GM21786 (cell line): ENCODE measurements at regions not wholly inside any gene's neighbourhood (a gene's known extent, or its start where the extent isn't known, plus 50 kb on each side); places are given as distances from the start of the nearest gene placed in this dataset.

Source experiments
- ATAC-seq: cut with Tn5 transposase; IDR thresholded peaks from one replicate; pipeline ENCODE4 v1.9.1; 2021; ENCODE audit not compliant: unreplicated experiment

GRCh38 chr4:4808086-4808485, 51.4 kb upstream of the MSX1 start:
- ATAC-seq: no peak

GRCh38 chr4:4805887-4806286, 53.6 kb upstream of the MSX1 start:
- ATAC-seq: no peak

- no peak for ATAC-seq
Measured at GRCh38 chr4:4803912-4804296, 55.6 kb upstream of the MSX1 start.

- no peak for ATAC-seq
Measured at GRCh38 chr4:4803216-4803911, 56.1 kb upstream of the MSX1 start.

GRCh38 chr4:4800646-4801408, 58.6 kb upstream of the MSX1 start:
- ATAC-seq: no peak

GRCh38 chr4:4794421-4794820, 65.0 kb upstream of the MSX1 start:
- no peak for ATAC-seq

- ATAC-seq: no peak
Measured at GRCh38 chr4:4792466-4792865, 67.0 kb upstream of the MSX1 start.

- no peak for ATAC-seq
Measured at GRCh38 chr4:4791299-4792111, 68.0 kb upstream of the MSX1 start.

GRCh38 chr4:4789462-4789861, 70.0 kb upstream of the MSX1 start:
- no peak for ATAC-seq

- ATAC-seq: no peak
Measured at GRCh38 chr4:4788573-4788972, 70.9 kb upstream of the MSX1 start.

- ATAC-seq: no peak
Measured at GRCh38 chr4:4787421-4787820, 72.0 kb upstream of the MSX1 start.

- ATAC-seq: no peak
Measured at GRCh38 chr4:4784379-4784778, 75.1 kb upstream of the MSX1 start.

GRCh38 chr4:4783847-4784246, 75.6 kb upstream of the MSX1 start:
- ATAC-seq: no peak

GRCh38 chr4:4782969-4783368, 76.5 kb upstream of the MSX1 start:
- ATAC-seq: no peak

- no peak for ATAC-seq
Measured at GRCh38 chr4:4781936-4782707, 77.3 kb upstream of the MSX1 start.

- no peak for ATAC-seq
Measured at GRCh38 chr4:4780729-4781244, 78.7 kb upstream of the MSX1 start.

GRCh38 chr4:4779486-4779885, 80.0 kb upstream of the MSX1 start:
- ATAC-seq: no peak

- no peak for ATAC-seq
Measured at GRCh38 chr4:4779054-4779453, 80.4 kb upstream of the MSX1 start.

- ATAC-seq: no peak
Measured at GRCh38 chr4:4778554-4778953, 80.9 kb upstream of the MSX1 start.

- ATAC-seq: no peak
Measured at GRCh38 chr4:4776934-4777333, 82.5 kb upstream of the MSX1 start.

- no peak for ATAC-seq
Measured at GRCh38 chr4:4776335-4776734, 83.1 kb upstream of the MSX1 start.
